NCI-H128 (cell line): ENCODE measurements at regions not wholly inside any gene's neighbourhood (a gene's known extent, or its start where the extent isn't known, plus 50 kb on each side); places are given as distances from the start of the nearest gene placed in this dataset.

Experiments used
- DNase-seq: peaks from one replicate; lab custom pipeline; 2025; ENCODE audit not compliant: unreplicated experiment; lab: John Stamatoyannopoulos, UW

DNA sequence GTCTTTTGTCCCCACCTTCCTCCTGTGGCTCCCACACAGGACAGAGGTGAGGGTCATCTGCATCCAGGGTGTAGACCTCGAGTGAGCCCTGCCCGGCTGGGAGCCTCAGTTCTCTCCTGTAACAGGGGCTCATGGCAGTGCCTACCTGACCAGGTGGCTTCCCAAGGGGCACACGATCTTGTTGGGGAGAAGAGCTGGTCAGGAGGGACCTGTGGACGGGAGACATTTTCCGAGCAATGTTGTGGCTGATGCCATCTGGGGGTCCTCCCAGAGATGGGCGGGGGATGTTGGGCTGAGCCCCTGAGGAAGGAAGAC is 51.9 kb downstream of the CEBPB start:
- no peak for DNase-seq

DNA sequence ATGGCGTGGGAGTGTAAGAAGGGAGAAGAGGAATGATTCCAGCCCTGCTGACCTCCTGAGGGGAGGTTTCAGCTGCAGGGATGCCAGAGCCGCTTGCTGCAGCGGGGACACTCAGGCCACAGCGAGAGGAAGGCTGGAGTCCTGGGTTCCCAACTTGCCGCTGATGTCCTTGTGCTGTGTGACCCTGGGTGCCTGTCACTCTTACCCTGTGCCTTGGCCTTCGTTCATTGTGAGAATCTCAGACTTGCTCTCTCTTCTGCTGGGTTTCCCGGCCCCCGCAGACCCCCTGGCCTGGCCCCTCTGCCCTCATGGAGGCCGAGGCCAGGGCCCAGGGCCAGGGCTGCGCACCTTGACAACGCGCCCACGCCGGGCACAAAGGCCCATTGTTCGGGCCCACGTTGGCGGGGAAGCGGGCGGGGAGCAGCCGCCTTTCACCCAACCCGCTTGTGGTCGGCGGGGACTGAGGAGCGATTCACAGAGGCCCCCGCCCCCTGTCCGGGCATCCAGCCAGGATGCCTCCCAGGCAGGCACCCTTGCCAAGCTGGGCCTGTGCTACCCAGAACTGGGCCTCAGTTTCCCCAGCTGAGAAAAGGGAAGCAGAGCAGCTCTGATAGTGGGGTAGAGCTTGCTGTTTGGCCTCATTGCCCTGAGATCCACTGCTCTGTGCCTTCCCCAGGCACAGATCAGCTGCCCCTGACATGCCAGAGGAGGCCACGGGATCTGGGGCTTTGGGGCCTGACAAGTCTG is 52.4 kb downstream of the CEBPB start:
- DNase-seq, result no peak

DNA sequence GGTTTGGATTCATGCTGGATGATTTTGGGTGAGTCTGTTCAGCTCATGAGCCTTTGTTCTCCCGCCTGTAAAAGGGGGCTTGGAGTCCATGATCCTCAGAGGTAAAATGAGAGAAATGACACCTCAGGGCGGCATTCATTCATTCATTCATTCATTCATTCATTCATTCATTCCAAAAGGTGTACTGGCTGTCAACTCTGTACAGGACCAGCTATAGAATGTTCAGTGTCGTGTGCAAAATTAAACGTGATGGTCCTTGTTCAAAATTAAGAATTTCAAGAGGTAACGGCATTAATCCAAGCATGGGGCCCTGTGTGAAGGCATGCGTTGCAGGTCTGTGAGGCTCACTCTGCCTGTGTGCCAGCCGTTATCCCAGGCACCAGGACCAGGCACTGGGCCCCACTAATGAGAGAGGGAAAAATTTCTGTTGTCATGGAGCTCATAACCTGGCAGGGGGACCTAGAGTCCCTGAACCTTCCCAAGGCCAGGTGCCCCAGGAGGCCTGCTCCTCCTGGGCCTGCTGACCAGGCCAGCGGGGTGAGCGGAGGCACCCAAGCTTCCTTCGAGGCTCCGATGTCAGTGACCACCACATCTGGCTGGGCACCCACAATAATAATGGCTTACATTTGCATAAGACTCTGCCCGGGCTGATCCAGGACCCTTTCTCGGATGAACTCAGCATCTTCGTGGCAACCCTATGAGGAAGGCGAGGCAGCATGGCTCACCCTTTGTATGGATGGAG is 53.2 kb downstream of the CEBPB start:
- no peak for DNase-seq

DNA sequence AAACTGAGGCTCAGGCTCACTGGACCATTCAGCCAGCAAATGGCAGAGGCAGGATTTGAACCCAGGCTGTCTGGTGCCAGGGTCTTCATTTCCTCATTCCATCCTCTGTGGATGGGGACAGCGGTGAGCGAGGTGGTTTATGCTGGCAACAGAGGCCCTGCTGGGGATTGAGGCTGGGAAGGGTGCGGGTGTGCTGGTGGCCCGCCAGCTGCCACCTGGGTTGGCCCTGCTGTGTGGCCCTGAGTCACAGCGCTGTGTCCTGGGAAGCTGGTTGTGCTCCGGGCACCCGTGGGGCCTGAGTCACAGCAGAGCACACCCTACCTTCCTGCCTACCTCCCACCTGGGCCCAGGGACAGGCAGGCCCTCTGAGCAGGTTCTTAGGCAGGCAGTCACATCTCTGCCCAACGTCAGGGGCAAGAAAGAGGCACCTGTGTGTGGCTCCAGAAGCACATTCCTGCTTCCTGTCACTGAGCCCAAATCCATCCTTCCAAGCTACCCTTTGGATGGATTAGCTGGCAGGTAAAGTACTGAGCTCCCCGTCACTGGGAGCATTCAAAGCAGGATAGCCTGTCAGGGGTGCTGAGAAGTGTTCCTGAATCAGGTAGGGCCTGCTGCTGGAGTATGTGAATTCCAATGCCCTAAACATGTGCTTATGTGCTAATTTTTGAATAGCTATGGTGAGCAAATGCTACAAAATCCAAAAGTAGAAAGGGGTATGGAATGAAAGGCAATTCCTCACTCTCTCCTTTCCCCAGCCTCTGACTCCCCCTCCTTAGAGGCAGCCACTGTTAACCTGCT is 53.9 kb downstream of the CEBPB start:
- DNase-seq, result no peak

DNA sequence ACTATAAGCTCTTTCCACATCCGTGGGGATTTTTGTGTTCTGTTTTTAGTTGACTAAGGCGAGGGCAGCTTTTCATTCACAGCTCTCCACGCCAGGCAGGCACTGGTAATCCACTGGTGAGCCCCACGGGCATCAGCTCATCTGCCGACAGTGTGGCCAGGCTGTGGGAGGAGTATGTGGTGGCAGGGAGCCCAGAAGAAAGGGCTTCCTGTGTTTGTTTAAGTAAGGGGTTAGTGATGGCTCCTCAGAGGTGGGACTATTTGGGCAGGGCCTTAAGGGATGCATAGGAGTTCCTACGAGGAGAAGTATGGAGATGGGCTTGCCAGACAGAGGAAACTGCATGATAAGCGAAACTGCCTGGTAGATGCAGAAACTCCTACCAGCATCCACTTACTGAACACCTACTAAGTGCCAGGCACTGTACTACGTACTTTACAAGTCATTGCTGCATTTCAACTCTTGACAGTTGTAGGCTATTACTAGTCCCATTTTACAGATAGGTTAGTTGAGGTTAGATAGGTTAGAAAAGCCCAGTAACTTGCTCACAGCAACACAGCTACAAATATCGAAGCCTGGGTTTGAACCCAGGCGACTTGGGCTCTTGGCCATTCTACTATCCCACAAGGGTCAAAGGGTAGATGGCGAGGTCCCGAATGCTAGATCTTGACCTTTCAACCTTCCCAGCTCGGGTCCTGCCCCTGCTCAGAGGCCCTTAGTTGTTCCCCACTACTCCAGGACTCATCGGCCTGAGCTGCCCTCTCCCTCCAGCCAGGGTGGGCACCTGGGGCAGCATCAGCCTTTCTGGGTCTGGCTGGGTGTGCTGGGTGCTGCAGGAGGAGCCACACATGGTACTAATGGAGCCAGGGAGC is 55.1 kb downstream of the CEBPB start:
- DNase-seq, result no peak

DNA sequence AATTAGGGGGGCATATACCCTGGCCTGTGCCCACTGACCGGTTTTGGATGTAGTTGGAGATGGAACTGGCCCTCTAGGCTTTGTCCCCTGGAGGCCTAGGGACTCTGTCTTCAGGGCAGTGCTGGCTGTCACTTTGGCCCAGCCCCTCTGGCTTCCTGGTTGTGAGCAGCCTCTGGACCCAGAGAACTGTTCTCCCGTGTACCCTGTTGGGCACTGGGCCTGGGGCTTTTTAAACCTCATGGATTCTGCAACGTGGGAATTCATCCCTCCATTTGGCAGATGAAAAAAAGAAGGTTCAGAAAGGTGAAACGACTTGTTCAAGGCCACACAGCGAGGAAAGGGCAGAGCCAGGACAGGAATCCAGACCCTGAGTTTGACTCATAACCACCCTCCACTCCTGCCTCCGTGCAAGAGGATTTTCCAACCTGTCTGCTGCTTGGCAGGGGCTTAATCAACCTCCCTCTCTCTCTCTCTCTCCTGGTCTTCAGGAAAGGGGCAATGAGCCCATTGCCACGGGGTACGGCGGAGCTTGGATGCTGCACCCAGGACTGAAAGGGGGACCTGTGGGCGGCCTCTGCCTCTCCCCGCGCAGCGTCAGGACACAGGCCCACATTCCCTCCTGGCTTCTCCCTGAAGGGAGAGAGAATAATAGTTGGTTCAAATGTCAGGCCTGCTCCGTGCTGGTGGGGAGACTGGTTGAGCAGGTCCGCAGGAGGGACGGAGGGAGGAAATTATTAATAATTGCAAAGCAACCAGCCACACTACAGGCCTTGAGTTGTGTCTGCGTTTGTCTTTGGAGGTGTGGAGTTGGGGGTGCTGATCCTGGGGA is 56.0 kb downstream of the CEBPB start:
- DNase-seq, result no peak

DNA sequence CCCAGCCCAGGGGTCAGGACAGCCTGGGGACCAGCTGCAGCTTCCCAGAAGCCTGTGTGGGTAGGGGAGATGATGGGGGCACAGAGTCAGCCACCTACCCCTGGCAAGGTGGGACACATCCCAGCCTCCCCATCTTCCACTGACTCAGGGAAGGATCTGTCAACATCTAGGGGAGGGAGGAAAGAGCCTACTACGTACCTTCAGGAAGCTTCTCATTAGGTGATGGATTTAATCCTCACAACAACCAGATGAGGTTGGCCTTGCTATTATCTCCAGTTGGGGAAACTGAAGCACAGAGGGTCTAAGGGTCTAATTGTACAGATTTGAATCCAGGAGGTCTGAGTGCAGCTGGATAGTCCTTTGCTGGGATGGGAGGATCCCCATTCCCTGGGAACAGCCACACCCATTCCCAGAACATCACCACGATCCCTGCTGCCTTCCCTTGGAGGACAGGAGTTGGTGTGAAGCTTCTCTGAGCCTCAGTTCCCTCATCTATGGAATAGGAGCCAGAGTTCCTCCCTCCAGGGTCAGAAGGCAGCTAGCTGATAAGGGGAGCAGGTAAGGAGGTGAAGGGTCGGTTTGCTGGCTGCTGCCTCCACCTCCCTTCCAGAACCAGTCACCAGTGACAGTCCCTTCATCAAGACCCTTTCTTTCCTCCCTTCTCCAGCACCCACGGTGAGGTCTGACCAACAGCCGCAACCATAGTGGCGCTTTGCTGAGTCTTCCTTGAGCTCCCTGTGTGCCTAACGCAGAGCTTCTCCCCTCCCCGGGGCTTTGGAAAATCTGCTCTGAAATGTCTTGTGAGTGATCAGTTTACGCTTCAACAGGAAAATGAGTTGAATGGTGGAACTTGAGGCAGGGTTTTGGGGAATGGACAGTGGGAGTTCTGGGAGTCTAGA is 56.8 kb downstream of the CEBPB start:
- DNase-seq, result no peak

DNA sequence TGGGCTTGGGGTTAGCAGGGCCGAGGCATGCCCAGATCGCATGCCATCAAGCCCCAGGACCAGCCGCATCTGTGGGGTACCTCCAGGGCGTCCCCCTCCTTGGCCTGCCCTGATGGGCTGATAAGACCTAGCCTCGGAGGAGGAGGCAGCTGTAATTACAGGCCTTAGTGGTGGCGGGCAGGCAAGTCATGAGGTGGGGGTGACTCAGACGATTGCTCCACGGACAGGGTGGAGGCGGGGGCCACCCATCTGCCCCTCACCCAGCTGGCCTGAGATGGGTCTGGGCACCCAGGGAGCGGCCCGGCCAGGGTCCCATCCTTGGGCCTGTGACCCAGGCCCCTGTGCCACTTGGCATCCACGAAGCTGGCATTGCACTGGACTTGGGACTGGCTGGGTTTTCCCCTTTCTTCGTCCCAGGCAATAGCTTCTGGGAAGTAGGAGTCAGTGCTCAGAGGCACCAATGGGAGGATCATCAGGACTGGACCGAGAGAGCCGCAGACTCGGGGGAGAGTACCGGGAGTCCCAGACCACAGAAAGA is 57.5 kb downstream of the CEBPB start:
- DNase-seq, result no peak

DNA sequence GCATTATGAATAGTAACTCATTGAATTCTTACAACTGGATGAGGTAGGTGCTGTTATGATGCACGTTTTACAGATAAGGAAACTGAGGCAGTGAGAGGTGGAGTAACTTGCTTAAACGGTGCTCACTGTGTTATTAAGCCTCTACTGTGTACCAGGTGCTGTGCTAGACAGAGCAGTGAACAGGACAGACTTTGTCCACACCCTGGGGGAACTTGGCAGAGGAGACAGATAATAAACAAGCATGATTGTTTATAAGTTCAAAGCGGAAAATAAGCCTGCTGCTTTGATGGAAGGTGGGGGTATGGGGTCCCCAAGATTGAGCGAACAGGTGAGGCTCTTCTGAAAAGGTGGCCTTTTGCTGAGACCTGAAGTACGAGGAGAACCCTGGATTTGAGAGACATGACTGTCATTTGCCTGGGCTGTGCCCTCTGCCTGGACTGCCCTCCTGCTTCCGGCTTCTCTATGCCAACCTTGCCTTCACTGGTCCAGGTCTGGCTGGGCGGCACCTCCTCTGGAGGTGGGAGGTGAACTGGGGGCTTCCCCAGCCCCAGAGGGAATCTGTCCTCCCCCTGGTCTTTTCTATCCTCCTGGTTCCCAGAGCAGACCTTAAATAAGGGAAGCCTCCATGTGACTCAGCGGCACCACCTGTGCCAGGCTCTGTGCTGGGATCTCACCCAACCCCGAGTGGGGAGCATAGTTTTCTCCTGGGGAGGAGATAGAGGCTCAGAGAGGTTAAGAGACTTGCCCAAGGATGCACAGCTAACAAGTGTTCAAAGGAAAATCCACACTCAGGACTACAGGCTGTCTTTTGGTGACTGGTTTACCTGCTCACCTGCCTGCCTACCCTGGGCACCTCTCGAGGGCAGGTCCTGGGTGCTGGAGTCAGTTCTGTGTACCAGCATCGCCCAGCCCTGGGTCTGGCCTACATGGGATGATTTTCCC is 59.1 kb downstream of the CEBPB start:
- DNase-seq, result no peak

DNA sequence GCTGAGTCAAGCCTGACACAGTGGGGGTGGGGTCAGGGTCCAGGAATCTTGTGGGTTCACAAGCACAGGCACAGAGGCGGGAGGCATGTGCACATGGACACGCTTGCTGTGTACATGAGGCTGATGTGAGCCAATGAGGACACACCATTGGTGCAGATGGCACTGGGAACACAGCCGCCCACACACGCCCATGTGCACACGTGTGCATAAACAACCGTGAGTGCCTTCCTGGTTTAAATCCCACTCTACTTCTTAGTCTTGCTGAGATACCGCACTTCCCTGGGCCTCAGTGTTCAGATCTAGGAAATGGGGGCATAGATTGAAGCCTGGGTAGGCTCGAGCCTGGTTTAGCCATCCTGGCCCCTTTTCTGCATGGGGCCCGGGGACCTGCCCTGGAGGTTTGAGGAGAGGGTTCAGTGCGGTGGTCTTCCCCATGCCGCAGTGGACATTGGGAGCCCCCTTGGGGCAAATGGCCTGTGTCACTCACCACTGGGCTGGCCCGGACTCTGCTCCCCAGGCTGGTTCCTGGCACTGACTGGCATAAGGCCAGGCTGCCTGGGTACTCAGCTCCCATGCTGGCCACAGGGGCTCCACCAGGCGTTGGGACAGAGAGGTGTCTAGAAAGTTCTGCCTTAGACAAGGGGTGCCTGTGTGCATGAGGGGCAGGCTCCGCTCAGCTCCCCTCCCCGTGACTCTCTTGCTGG is 60.2 kb downstream of the CEBPB start:
- no peak for DNase-seq

DNA sequence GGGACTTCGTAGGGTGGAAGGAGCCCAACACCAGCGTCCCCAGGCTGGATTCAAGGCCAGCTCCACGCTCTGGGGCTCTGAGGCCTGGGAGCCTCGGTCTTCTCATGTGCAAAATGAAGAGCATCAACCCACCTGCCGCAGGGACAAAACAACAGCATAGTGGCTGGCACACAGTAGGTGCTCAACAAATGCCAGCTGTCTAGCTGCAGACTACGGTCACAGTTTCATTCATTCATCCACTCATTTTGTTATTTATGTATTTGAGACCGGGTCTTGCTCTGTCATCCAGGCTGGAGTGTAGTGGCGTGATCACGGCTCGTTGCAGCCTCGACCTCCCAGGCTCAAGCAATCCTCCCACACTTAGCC is 60.7 kb downstream of the CEBPB start:
- no peak for DNase-seq

DNA sequence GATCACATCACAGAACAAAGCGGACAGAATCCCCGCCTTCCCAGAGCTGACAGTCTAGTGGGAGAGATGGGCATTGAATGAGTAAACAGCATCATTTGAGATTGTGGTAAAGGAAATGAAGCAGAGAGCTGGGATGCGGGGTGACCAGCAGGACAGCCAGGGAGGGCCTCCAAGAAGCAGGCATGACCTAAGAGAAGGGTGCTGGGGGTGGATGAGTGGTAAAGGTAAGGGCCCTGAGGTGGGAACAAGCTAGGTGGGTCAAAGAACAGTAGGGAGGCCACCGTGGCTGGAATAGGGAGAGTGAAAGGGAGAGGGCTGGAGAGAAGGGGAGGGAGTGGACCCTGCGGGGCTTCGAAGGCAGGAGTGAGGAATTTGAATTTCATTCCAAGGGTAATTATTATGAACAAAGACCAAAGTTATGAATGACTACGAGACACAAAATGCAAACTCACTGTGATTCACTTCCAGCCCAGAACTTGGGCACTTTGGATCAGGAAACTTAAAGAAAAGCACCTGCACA is 61.4 kb downstream of the CEBPB start:
- DNase-seq, result no peak

DNA sequence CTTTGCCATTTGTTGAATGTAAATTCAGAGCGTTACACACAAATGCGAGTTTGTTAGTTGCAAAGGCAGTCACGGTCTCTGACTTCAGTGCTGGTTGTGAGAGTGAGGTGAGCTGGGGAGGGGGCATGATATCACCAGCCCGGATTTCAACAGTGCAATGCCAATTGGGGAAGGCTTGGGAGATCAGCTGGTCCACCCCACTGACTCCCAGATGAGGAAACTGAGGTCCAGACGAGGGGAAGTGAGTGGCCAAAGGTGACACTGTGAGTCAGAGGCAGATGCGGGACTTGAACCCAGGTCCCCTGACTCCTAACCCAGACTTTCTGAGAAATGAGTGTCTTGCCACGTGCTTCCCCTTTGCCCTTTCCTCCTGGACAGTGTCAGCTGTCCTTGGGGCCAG is 62.1 kb downstream of the CEBPB start:
- no peak for DNase-seq

DNA sequence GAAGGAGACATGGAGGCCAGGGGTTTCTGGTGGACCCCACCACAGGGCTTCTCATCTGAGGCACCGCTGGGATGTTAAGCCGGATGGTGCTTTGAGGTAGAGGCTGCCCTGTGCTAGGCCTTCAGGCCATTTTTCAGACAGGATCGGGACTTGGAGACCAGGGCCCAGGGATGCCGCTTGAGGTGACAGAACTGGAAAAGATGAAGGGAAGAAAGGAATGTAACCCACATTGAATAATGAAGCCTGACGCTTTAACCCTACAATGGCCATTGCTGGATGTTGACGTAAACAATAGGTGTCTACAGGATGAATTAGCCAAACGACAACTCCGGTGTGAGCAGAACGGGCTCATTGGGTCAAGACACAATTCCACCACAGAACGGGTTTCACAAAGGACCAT is 62.5 kb downstream of the CEBPB start:
- DNase-seq, result no peak

DNA sequence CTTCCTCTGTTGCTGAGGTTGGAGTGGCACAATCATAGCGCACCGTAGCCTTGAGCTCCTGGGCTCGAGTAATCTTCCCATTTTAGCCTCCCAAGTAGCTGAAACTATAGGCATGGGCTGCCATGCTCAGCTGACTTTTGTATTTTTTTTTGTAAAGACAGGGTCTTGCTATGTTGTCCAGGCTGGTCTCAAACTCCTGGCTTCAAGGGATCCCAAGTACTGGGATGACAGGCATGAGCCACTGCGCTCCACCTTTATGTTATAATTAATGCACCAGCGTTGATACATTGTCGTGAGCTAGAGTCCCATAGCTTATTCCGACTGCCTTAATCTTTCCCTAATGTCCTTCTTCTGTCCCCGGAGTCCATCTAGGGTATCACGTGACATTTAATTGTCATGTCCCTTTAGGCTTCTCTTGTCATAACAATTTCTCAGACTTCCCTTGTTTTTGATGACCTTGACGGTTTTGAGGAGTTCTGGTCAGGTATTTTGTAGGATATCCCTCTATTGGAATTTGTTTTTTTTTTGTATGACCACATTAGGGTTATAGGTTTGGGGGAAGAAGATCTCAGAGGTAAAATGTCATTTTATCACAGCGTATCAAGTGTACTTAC is 63.9 kb downstream of the CEBPB start:
- DNase-seq, result no peak

DNA sequence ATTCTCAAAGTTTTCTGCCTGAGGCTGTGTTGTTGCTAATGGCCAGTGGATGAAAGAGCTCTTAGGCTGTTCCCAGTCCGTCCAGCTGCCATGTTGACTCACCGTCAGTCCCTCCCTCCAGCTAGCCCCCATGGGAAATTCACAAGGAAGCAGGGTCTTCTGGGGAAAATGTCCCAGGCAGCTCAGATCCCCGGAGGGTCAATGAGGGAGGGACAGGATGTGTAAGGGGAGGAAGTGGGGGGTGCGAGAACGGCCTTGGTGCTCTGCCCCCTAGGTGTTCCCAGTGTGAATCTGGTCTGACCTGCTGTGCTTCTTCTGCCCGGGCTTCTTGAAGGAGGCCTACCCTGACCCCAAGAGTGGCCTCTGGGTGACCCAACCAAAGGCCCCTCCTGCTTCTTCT is 65.9 kb downstream of the CEBPB start:
- DNase-seq, result no peak

DNA sequence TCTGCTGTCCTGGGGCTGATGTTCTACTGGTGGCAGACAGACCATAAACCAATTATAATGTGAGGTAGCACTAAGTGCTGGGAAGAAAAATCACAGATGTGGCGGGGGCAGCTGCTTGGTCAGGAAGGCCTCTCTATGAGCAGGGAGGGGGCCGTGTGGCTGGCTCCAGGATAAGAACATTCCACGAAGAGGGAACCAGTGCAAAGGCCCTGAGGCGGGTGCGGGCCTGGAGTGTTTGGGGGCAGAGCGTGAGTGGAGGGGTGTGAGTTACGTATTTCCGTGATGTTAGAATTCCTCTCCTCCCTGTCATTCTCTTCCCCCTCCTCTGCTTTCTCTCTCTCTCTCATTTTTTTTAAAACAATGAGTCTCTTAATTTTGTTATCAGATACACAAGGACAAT is 67.2 kb downstream of the CEBPB start:
- DNase-seq, result no peak
